AG04449 (cell line): ENCODE measurements at regions not wholly inside any gene's neighbourhood (a gene's known extent, or its start where the extent isn't known, plus 50 kb on each side); places are given as distances from the start of the nearest gene placed in this dataset.
A peak's percentile ranks its signal among the peaks of the same experiment; 100 is the strongest.

Experiments
- CTCF ChIA-PET: fragments of 350-600 bp; formaldehyde crosslinking; extraction: SDS; loops from one replicate; lab custom pipeline; 2021; ENCODE audit warnings: antibody characterized with exemption; lab: Yijun Ruan, JAX
- POLR2A ChIA-PET: fragments of 400-600, 350-600 bp; formaldehyde crosslinking; extraction: SDS; loops from one replicate; lab custom pipeline; 2020; ENCODE audit warnings: antibody characterized with exemption, inconsistent platforms; lab: Yijun Ruan, JAX
- DNase-seq: peaks from one replicate; pipeline ENCODE4 v3.0.0-alpha.2; 2010; ENCODE audit warnings: low read depth, low spot score
- H3K4me3 ChIP-seq: 2 replicates; pipeline ENCODE4 v1.5.1; 2011; ENCODE audit warnings: low read depth, mild to moderate bottlenecking, control low read depth, low read length
- TF ChIP-seq, protein P1 (sequence below): IDR thresholded peaks from one replicate; pipeline ENCODE4 v1.5.1; 2011; ENCODE audit warnings: mild to moderate bottlenecking, moderate library complexity, low read length, control low read depth, inconsistent platforms; ENCODE audit not compliant: insufficient read depth; ENCODE audit errors: missing control alignments

DNA sequence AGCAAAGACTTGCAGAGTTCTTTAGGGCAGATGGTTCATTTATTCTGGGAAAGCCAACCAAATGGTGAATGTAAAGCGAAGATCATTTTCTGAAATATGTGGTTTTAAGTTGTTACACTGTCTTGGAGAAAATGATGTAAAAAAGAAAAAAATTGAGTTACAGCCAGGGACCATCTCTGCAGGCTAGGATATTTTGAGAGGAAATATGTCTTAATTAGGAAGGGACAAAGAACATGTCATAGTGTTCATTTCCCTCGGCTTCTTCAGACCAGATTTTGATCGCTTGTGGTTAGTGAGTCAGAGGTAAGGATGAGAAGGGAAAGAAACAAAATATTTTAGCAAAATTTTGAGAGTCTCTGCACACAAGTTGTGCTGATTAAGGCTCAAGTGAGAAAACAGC lies 59.0 kb upstream of the C1QTNF7 start:
- TF ChIP-seq, protein P1, sequence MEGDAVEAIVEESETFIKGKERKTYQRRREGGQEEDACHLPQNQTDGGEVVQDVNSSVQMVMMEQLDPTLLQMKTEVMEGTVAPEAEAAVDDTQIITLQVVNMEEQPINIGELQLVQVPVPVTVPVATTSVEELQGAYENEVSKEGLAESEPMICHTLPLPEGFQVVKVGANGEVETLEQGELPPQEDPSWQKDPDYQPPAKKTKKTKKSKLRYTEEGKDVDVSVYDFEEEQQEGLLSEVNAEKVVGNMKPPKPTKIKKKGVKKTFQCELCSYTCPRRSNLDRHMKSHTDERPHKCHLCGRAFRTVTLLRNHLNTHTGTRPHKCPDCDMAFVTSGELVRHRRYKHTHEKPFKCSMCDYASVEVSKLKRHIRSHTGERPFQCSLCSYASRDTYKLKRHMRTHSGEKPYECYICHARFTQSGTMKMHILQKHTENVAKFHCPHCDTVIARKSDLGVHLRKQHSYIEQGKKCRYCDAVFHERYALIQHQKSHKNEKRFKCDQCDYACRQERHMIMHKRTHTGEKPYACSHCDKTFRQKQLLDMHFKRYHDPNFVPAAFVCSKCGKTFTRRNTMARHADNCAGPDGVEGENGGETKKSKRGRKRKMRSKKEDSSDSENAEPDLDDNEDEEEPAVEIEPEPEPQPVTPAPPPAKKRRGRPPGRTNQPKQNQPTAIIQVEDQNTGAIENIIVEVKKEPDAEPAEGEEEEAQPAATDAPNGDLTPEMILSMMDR, result no peak
- DNase-seq, result peak; percentile 75
- ChIA-PET CTCF (interaction anchor here (1.1 kb wide), 1 partner anchor 9 kb away, joined by 3 read pairs; no protein-coding TSS in a partner anchor), POLR2A (no interaction called here)
- H3K4me3 ChIP-seq, result no peak overlapping the region

DNA sequence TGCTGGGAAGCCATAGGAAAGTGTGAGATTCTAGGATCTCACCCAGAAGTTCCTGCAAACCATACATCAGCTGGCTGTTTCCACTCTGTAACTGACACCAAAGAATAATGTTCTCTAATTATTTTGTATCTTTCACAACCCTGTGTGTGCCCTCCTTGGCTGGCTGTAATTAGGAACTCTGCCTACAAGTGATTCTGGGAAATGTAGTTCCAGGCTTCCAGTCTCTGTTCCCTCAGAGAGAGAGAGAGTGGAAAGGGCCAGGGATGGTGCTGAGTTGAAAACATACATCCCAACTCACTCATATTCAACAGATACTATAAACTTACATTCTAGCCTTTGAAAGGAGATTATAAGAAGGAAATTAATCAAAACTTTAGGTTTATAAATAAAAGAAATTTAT lies 57.5 kb upstream of the C1QTNF7 start:
- ChIA-PET CTCF (no interaction called here), POLR2A (no interaction called here)
- TF ChIP-seq, protein P1, result no peak
- no peak for DNase-seq
- no peak overlapping the region for H3K4me3 ChIP-seq

DNA sequence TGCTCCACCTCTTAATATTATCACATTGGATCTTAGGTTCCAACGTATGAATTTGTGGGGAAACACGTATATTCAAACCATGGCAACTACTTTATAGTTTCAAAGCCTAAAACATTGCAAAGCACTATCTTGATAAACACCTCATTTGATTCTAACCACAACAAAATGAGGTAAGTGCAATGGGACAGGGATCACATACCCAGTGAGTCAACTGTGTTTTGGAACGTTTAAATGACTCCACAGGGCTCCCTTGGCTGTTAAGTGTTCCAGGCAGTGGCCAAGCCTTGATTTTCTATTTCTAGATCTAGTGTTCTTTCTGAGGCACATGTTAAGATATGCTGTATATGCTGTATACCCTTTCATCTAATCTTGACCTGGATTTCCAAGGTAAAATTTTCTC lies 54.5 kb upstream of the C1QTNF7 start:
- TF ChIP-seq, protein P1, result no peak
- DNase-seq, result no peak
- CTCF ChIA-PET, result interaction anchor here (1.1 kb wide), 1 partner anchor 84 kb away, joined by 5 read pairs; no protein-coding TSS in a partner anchor
- no peak overlapping the region for H3K4me3 ChIP-seq
- POLR2A ChIA-PET, result no interaction called here

DNA sequence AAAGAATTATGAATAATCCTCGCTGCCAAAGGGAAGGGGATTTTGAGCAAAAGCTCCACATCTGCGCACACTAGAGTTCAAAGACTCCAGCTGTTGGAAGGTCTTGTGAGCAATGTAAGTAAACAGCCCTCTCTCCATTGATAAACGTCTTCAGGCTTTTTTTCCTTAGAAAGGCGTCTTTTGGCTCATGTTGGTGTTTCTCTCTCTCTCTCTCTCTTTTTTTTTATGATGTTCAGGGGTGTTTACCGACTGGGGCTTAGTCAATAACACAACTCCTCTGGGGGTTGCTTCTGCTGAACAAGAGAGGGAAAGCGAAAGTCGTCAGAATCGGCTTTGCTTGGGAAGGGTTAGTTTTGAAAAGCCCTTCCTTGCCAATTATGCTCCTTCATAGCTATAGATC lies 53.2 kb upstream of the C1QTNF7 start:
- peak overlapping the region; percentile 30 for H3K4me3 ChIP-seq
- CTCF ChIA-PET, result interaction anchor here (0.9 to 8.4 kb wide), 3 partner anchors 21 to 83 kb away, joined by 4 to 74 read pairs (median 5); no protein-coding TSS in a partner anchor
- POLR2A ChIA-PET, result no interaction called here
- TF ChIP-seq, protein P1, result no peak
- DNase-seq, result no peak

DNA sequence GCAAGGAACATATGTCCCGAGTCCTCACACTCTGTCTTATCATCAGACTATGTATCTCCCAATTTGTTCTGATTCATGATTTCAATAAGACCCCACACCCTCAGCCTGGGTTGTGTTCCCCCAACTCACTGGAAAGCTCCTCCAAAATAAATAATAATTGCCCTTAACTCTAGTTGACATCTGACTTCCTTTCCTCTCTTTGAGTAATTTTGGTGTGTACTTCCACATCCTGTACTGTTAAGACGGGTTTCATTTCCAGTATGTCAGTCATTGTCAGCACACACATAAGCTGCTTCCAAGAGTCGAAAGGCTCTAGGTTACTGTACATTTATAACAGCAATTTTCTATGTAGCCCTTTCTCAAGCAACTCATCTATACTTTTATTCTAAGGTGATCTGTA lies 52.2 kb upstream of the C1QTNF7 start:
- DNase-seq, result no peak
- ChIA-PET POLR2A (no interaction called here), CTCF (interaction anchor here (0.6 to 8.4 kb wide), 3 partner anchors 15 to 82 kb away, joined by 3 to 74 read pairs (median 7); no protein-coding TSS in a partner anchor)
- H3K4me3 ChIP-seq, result no peak overlapping the region
- TF ChIP-seq, protein P1, result no peak

DNA sequence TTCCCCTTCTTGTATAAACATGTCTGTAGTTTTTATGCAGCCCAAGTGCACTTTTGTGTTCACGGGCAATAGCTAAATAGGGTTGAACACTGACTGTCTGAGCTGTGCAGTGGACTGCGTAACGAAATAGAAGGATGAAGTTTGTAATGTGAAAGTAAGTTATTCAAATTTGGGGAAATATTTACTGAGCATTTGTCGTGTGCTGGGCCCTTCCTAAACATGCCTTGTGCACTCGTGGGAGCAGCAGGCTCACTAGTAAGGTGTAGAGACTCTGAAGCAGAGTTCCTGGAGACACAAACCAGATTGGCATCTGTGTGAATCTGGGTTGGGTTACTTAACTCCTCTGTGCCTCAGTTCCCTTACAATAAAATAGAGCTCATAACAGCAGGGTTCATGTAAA lies 51.7 kb upstream of the C1QTNF7 start:
- TF ChIP-seq, protein P1, result no peak
- H3K4me3 ChIP-seq, result no peak overlapping the region
- no peak for DNase-seq
- ChIA-PET CTCF (interaction anchor here (0.6 to 8.4 kb wide), 3 partner anchors 15 to 81 kb away, joined by 3 to 74 read pairs (median 7); no protein-coding TSS in a partner anchor), POLR2A (no interaction called here)
